AML-193 (cell line): ENCODE measurements at regions not wholly inside any gene's neighbourhood (a gene's known extent, or its start where the extent isn't known, plus 50 kb on each side); places are given as distances from the start of the nearest gene placed in this dataset.
"Not testable (repeated sequence)": the region's sequence is repeated elsewhere in the genome, so short reads cannot be mapped to it uniquely, and the experiment has no call there.

Experiments
- DNase-seq, 2 experiments: peaks; one replicate each; lab custom pipeline; 2025; lab: John Stamatoyannopoulos, UW

DNA sequence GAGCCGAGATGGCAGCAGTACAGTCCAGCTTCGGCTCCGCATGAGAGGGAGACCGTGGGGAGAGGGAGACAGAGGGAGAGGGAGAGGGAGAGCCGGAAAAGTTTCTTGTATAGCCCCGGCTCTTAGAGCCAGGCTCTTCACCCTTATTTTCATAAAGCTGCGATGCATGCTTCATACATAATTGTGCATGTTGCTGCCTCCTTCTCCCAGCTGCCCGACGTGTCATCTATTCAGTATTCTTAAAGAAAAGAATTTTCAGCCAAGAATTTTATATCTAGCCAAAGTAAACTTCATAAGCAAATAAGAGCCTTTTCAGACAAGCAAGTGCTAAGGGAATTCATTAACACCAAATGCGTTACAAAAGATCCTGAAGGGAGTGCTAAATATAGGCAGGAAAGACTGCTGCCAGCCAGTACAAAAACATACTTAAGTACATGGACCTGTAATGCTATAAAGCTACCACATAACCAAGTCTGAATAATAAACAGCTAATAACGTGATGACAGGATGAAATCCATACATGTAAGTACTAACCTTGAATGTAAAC lies 219.8 kb upstream of the CXADR start:
- DNase-seq: not testable (repeated sequence)

DNA sequence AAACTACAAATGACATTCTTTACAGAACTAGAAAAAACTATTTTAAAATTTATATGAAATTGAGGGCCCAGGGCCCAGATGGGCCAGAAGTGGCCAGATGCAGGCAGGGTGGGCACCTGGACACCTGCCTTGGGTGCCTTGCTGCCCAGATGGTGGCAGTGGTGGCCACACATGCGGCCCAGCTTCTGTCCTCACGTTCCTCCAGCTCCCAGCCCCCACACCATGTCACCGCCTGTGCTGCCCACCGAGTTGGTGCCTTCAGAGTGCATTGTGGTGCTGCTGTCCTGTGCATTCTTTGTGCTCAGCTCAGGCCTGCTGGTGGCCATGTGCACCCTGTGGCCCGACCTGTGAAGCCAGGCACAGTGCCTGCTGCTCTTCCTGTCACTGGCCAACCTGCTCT lies 216.8 kb upstream of the CXADR start:
- no peak for DNase-seq

DNA sequence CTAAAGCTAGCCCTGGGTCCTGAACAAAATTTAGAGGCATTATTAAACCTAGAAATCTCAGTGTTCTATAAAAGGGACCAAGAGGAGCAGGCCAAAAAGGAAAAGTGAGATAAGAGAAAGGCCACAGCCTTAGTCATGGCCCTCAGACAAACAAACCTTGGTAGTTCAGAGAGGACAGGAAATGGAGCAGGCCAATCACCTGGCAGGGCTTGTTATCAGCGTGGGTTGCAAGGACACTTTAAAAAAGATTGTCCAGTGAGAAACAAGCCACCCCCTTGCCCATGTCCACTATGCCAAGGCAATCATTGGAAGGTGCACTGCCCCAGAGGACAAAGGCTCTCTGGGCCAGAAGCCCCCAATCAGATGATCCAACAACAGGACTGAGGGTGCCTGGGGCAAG lies 213.3 kb upstream of the CXADR start:
- DNase-seq: not testable (repeated sequence)

DNA sequence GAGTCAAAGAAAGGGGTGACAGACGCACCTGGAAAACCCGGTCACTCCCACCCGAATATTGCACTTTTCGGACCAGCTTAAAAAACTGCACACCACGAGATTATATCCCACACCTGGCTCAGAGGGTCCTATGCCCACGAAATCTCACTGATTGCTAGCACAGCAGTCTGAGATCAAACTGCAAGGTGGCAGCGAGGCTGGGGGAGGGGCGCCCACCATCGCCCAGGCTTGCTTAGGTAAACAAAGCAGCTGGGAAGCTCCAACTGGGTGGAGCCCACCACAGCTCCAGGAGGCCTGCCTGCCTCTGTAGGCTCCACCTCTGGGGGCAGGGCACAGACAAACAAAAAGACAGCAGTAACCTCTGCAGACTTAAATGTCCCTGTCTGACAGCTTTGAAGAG lies 185.1 kb upstream of the CXADR start:
- DNase-seq: not testable (repeated sequence)

DNA sequence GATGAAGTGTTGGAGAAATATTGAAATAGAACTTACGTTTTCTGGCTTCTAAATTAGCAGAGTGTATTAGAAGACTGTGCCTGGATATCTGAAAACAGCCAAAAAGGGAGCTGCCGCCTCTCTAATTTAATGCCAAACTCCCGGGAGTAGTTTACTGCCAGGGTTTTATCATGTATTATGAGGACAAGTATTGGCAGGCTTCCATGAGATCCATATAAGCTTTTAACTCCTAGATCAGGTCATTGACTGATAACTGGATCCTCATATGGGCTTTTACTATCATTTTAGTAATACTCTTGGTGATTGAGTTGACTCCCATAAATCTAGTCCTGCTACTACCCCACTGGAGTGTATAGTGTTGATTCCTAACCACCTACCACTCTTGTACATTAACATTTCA lies 178.4 kb upstream of the CXADR start:
- no peak for DNase-seq

DNA sequence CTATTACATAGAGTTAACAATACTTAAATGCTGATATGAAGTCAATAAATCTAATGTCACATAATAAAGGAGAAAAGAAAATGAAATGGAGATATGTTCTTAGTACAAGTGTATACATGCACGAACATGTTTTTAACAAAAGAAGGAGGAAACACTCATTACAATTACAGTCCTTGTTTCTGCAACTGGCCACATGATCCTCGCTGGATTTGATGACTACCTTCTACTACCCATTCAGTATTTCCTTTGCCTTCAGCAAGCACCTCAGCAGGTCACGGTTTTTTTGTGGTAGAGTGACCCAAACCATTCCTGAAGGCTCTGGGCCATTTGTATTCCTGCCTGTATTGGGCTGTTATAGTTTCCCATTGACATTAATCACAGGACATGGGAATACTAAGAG lies 172.8 kb upstream of the CXADR start:
- DNase-seq: no peak

DNA sequence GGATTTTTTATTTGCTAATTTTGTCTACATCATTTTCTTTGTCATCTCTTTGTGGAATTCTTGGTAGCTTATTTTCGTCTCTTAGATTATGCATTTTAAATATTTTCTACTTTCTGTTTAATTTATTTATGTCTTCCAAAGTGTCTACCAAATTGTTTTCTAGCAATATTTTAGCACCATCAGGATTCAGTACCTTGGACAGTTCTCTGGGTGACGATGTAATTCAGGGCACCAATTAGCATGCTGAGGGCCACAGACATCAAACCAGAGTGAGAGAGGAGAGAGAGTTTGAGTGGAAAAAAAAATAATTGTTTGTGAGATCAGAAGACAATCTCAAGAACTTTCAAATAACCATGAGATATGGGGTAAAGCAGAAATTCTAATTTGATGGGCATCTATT lies 169.8 kb upstream of the CXADR start:
- peak; percentile 3 to 14 for DNase-seq

DNA sequence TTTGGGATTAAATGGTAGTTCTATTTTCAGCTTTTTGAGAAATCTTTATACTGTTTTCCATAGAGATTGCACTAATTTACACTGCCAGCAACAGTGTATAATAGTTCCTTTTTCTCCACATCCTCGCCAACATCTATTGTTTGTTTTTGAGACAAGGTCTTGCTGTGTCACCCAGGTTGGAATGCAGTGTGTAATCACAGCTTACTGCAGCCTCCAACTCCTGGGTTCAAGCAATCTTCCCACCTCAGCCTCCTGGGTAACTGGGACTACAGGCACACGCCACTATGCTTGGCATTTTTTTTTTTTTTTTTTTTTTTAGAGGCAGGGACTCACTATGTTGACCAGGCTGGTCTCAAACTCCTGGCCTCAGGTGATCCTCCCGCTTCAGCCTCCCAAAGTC lies 164.5 kb upstream of the CXADR start:
- DNase-seq: no peak

DNA sequence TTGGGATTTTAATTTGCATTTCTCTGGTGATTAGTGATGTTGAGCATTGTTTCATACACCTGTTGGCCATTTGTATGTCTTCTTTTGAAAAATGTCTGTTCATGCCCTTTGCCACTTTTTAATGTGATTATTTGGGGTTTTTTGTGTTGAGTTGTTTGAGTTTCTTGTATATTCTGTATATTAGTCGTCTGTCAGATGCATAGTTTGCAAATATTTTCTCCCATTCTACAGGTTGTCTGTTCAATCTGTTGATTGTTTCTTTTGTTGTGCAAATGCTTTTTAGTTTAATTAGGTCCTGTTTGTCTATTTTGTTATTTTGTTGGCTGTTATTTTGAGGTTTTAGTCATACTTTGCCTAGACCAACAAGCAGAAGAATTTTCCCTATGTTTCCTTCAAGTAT lies 164.0 kb upstream of the CXADR start:
- no peak for DNase-seq

DNA sequence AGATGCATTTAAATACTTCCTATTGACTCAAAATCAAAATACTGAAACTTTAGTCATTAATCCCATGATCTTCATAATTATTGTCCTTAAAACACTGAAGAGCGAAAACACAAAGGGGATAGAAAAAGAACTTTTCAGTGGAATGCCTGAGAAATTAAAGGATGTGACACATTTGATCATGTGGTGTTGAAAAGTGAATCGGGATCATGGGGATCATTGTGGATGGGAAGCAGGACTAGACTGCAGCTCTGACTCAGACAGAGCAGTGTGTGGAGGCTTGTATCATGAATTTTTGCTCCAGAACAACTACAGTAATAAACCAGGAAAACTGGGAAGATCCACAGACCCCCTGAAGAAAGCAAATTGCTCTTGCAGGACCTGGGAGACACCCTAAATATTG lies 161.1 kb upstream of the CXADR start:
- DNase-seq: no peak

DNA sequence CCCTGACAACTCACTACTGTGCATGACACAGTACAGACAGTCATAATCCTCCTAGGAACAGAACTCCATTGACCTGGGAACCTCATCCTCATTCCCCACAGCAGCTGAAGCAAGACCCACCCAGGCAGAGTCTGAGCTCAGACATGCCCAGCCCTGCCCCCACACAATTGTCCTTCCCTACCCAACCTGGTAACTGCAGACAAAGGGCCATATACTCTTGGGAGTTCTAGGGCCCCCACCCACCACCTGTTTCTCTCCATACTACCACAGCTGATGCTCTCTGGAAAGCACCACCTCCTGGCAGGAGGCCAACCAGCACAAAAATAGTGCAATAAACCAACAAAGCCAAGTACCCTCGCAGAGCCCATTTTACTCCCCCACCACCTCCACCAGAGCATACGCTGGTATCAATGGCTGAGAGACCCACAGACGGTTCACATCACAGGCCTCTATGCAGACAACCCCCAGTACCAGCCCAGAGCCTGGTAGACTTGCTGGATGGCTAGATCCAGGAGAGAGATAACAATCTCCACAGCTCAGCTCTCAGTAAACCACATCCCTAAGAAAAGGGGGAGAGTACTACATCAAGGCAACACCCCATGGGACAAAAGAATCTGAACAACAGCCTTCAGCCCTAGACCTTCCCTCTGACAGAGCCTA lies 159.7 kb upstream of the CXADR start:
- no peak for DNase-seq

DNA sequence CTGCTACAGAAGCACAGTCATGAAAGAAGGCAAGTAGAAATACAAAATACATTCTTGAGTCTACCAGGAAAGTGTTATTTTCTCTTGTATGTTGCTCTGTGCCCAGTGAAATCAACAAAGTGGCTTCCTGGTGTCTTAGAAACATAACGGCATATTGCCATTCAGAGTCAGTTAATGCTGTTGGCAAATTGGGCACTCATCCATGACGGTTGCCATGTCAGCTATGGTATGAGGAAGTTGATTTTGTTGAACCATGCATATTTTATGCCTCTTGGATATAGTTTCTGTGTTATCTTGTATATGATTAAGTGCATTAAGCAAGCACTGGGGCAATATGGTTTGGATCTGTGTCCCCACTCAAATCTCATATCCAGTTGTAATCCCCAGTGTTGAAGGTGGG lies 153.1 kb upstream of the CXADR start:
- DNase-seq: no peak

DNA sequence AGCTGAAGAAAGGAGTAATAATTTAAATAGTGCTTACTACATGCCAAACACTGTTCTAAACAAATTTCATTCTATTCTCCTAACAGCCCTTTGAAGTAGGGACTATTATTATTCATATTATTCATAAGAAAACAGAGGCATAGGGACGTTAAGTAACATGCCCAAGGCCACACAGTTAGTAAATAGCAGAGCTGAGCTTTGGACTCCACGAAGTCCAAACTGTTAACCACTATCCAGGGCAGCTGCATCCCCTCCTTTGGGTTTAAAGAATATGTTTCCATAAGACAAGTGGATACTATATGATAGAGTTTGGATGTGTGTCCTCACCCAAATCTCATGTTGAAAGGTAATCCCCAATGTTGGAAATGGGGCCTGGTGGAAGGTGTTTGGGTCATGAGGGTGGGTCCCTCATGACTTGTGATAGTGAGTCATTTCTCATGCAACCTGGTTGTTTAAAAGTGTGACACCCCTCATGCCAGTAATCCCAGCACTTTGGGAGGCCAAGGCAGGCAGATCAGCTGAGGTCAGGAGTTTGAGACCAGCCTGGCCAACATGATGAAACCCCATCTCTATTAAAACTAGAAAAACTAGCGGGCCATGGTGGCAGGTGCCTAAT lies 144.0 kb upstream of the CXADR start:
- no peak for DNase-seq

DNA sequence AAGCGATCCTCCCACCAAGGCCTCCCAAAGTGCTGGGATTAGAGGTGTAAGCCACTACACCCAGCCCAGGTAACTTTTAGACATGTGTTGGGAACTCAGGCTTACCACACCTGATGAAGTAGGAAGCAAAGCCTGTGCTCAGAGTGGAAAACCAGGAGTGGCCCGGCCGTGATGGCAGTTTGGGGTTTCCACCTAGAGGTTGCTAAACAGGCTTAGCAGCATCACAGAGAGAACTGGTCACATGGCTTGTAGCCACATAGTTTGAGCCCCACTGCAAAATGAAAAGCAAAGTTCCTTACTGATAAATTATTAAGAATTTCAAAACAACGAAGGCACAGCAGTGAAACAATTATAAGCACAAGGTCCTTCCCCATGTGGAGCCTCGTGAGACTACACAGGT lies 142.6 kb upstream of the CXADR start:
- no peak for DNase-seq

DNA sequence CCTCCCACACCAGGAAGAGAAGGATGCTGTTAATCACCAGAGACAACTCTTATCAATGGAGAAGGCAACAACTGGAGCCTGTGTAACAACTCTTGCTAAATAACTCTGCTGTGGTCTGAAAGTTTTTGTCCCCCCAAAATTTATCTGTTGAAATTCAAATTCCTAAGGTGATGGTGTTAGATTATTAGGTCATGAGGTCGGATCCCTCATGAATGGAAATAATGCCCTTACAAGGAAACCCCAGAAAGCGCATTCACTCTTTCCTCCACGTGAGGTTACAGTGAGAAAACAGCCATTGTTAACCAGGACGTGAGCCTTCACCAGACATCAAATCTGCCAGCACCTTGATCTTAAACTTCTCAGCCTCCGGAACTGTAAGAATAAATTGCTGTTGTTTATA lies 141.9 kb upstream of the CXADR start:
- DNase-seq: no peak

DNA sequence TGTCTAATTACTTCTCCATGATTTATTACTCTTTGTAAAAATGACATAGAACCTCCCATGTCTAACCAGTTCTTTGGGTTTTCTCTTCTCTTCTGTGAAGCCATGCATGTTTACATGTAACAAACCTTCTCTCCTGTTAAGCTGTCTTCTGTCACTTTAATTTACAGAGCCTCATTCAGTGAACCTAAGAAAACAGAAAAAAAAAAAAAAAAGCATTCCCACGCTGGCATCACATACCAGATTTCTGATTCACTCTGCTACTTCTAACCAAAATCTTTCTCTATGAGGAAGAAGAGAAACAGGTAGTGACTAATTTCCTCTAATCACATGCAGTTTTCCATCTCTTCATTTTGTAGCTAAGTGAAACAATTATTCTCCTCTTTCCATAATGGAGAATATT lies 141.4 kb upstream of the CXADR start:
- no peak for DNase-seq

DNA sequence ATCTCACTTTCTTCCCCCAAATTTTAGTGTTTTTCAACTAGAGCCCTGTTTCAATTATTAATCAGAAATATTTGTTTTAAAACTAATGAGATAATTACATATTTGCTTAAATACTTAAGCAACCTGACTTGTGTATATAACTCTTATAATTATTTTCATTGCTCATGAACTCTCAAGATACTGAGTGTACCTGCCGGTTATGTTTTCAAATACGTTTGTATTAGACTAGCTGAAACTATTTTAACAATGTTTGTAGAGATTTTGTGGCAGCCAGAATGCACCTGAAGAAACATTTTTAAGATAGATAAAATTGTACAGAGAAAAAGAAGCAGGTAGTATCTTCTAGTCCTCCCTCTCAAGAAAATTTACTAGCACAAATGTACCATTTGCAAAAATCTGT lies 140.6 kb upstream of the CXADR start:
- no peak for DNase-seq

DNA sequence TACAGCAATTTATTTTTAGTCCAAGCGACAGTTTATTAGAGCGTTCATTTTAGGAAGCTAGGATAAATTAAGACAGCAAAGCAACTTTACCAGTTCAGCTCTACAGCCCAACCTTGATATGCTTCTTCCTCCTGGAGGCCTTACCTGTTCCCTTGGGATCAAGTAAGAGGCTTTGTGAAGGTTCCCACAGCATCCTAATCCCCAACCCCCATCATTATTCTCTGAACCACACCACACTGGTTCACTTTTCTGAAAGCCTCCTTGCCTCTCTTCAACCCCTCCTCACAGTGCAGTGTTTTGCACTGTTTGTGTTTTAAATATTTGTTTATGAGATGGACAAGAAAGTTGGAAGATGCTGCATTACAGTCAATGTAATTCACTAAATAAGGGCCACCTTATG lies 126.3 kb upstream of the CXADR start:
- no peak for DNase-seq

DNA sequence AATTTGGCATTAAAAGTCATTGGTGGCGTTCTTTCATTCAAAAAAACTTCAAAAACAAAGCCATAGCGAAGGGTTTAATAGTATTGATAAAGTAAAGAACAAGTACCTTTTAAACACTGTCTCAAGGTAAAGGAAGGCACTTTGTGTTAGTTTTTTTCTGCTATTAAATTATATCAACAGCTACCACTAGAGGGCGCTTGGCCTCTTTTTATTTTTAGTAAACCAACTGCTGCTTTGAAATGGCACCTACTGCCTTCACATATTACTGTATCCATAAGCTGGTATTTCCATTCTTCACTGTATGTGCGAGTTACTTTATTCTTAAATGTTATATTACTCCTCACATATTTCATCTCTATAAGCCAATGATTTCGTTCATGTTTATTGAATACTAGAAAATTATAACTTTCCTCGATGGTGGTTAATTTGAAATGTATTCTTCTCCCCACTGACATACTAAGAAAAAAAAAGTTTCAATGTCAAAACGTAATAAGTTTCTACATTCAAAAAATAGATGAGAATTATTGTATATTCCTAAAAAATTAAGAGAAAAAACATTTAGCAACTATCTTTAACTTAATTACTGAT lies 125.7 kb upstream of the CXADR start:
- DNase-seq: peak; percentile 59 to 60

DNA sequence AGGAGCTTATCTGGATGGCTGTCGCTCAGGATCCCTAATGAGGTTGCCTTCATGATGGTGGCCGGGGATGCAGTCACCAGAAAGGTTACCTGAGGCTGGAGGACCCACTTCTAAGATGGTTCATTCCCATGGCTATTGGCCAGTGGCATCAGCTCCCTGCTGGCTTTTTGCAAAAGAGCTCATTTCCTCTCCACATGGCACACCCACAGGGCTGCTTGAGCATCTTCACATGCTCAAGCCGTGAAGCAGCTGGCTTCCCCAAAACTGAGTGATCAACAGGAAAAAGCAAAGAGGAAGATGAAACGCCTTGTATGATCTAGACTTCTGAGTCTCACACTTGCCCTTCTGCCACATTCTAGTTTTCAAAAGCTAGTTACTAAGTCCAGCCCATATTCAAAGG lies 124.6 kb upstream of the CXADR start:
- no peak for DNase-seq

DNA sequence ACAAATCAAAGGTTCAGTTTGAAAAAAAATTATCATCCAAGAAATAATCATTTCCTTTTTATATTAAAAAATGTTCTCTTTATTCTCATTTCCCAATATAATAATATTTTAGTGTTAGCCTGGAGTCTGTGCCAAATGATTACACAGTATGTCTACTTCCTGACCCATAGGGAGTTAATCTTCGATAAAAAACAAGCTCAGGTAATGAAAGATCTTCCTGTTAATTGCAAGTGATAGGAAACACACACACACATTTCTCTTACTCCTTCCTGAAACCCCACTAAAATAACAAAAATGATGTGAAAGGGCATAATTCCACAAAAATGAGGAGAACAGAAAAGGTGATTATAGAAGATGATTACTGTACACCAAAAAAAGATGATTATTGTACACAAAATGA lies 123.5 kb upstream of the CXADR start:
- no peak for DNase-seq

DNA sequence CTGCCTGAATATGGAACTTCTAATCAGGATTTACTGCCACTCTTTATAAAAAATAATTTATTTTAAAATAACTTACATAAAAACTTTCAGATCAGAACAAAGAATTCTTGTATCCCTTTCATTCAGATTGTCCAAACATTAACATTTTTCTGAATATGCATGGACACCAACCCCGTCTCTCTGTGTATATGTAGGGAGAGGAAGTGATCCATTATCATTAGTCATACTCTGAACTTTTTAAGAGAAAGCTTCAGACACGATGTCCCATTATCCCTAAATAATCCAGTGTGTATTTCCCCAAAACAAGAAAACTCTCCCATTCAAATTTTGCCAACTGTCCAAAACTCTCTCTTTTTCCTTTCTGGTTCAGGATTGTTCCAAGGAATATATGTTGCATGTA lies 122.3 kb upstream of the CXADR start:
- no peak for DNase-seq

DNA sequence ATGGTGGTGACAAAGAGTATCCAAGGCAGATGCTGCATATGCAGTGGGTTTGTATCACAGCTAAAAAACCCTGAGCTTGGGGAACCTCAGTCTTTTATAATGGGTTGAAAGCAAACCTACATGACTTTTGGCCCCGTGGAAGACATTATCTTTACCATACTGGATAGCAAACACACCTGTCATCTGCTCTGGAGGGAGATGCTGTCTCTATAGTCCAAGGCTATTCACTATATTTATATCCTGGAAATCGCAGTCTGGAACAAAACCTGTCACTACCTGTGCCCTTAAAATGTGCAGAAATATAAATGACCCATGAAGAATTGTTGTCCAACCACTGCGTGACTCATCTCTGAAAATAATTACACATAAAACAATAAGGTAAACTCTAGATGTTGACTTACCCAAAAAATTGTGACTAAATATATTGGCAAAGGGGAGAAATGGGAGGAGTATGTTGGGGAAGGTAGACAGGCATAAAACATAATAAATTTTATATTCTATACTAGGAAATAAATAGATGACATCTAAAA lies 121.0 kb upstream of the CXADR start:
- no peak for DNase-seq
